ENCODE measurements at regions not wholly inside any gene's neighbourhood (a gene's known extent, or its start where the extent isn't known, plus 50 kb on each side); places are given as distances from the start of the nearest gene placed in this dataset.
"Not testable (repeated sequence)": the region's sequence is repeated elsewhere in the genome, so short reads cannot be mapped to it uniquely, and the experiment has no call there.

DNA sequence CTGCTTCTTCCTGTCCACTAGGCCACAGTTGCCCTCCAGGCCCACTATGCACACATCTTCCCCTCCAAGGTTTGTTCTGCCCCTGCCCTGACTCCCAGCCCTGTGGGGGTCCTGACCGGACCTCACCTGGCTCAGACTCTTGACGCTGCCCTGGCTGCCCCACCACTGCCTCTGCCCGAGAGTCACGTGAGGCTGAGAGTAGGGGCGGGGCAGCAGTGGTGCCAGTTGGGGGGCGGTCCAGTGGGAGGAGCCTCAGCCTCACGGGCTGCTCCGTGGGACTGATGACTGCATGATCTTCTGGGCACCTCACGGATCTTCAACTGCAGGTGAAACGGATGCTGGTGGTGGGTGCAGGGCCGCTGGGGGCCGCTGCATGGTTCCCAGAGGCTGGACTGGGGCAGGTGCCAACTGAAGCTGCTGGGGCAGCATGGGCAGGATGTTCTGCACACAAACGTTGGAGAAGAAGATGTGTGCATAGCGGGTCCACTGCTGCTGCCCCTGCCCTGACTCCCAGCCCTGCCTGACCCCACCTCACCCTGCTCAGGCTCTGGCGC is 77.6 kb downstream of the HHIPL2 start:
- 81 to 92% (median 87%) methylated on average over 12 to 15 of the region's 15 CpGs for WGBS, 3 donors
- H3K27ac ChIP-seq (ENCODE audit: low read depth, low read length): not testable (repeated sequence)

DNA sequence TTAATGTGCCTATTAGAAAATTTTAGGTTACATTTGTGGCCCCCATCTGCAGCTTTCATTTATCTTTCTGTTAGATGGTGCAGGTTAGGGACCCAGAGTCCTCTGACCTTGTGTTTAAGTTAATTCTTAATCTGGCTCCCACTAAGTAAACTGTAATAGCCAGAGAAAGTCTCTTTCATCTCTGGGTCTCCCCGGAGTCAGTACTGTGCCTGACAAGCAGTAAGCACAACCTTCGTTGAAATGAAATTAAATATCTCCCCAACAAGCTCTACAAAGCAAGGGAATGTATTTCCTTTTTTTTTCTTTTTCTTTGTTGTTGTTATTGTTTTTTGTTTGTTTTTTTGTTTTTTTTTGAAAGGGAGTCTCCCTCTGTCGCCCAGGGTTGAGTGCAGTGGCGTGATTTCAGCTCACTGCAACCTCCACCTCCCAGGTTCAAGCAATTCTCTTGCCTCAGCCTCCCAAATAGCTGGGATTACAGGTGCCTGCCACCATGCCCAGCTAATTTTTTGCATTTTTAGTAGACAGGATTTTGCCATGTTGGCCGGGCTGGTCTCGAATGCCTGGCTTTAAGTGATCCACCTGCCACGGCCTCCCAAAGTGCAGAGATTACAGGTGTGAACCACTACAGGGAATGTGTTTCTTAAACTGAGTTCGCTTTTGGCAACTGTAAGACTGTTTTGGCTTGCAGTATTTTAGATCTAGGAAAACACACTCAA is 81.6 kb downstream of the HHIPL2 start:
- H3K27ac ChIP-seq (ENCODE audit: low read depth, low read length): no peak overlapping the region
- 80 to 93% (median 91%) methylated on average over 8 of the region's 8 CpGs for WGBS, 3 donors

DNA sequence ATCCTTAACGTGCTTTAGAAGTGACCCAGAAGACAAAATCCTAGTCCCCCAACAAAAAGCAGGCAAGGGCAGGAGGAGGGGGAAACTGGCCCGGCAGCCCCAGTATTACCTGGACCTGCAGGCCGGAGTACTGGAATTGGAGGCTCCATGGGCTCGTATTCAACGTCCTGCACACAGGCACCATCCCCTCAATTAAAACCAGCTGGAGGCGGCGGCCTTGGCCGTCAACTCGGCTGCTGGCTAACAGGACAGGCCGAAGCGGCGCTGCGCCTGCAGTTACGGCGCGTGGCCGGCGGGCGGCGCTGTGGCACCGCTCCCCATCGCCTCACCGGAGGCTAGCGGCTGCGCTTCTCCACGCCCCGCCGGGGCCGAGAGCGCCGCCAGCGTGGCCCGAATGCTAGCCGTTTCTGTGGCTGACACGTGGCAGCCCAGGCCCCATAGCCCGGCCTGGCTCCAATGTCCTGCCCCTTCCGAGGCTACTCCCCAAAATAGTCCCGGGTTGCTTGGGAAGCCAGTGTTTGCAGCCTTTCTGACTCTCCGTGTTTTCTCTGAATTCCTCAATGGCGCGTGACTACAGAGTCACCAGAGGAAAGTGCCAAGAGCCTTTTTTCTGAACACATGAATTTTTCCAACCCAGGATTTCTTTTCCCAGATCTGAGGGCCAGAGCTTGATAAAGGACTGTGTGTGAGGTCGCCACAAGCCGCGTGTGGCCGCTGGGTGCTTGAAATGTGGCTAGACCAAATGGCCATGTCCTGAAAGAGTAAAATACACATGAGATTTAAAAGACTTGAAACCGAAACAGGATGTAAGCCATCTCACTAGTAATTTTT is 82.5 kb downstream of the HHIPL2 start:
- no peak overlapping the region for H3K27ac ChIP-seq (ENCODE audit: low read depth, low read length)
- WGBS, 3 donors: 1 to 2% (median 1%) methylated on average over 40 to 46 of the region's 46 CpGs

DNA sequence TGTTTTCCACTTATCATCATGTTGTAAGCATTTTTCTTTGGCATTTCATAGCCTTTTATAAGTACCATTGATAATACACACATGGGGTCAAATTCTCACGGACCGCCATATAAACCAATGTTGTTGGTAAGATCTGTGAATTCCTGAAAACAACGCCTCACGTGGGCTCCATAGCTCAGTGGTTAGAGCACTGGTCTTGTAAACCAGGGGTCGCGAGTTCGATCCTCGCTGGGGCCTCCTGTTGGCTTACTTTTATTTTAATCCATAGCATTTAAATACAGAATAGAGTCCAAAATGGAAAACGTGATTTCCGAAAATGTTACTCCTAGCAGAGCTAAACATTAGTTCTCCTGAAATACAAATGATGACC is 83.1 kb downstream of the HHIPL2 start:
- 11 to 29% (median 15%) methylated on average over 10 of the region's 10 CpGs for WGBS, 3 donors
- H3K27ac ChIP-seq (ENCODE audit: low read depth, low read length): no peak overlapping the region

DNA sequence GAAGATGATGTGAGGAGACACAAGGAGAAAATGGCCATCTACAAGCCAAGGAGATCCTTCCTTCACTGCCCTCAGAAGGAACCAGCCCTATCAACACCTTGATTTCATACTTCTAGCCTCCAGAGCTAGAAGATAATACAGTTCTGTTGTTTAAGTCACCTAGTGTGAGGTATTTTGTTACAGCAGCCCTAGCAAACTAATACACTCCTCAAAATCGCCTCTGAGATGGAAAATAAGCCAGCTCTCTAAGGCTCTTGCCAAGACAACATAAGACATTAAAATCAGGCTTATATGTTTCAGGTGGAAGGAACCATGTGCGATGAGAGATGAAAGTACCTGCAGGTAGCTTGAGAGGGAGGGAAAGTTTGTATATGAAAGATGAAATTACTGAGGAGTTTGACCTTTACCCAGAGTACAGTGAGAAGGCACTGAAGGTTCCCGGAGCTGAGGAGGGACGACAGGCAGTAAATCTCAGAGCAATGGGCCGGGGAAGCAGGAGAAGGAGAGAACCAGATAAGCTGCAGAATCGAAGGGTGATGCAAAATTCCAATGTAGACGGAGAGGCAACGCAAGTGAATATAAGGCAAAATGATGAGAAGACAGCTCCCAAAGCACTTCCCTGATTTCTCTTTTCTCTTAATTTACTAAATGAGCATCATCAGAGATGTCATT is 84.7 kb downstream of the HHIPL2 start:
- WGBS, 3 donors: 83 to 92% (median 88%) methylated on average over 8 of the region's 8 CpGs
- no peak overlapping the region for H3K27ac ChIP-seq (ENCODE audit: low read depth, low read length)

DNA sequence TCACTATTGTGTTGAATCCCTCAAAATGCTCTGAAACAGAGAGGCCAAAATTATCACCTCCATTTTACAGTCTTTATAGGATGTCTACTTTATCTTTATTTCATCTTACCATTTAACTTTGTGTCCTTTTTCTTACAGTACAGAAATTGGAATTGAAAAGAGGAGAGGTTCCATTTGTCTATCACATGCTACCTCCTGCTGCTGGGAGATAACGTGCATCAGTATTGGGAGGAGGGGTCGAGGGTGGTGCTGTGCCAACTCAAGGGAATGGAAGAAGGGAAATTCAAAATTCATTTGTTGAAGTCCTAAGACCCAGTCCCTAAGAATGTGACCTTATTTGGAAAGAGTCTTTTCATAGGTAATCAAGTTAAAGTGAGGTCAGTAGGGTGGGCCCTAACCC is 85.3 kb downstream of the HHIPL2 start:
- 68 to 92% (median 85%) methylated on average over 2 of the region's 2 CpGs for WGBS, 3 donors
- no peak overlapping the region for H3K27ac ChIP-seq (ENCODE audit: low read depth, low read length)

DNA sequence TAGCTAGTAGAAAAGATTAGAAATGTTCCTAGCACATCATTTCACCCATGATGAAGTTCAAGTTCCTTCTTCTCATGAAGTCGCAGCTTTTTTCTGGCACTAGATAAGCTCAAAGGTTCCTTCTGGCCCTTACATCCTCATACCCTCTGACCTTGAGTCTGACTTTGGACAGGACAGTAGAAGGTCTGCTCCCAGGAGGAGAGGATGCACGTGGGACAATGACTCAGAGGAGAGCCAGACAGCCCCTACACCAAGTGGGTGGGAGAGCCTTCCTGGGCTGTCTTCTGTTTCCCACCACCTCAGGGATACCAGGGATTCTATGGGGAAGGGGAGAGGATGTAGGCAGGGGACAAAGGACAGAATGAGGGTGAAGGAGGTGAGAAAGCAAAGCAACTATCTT is 86.0 kb downstream of the HHIPL2 start:
- no peak overlapping the region for H3K27ac ChIP-seq (ENCODE audit: low read depth, low read length)
- WGBS, 3 donors: 69 to 72% (median 71%) methylated on average over 2 of the region's 2 CpGs

DNA sequence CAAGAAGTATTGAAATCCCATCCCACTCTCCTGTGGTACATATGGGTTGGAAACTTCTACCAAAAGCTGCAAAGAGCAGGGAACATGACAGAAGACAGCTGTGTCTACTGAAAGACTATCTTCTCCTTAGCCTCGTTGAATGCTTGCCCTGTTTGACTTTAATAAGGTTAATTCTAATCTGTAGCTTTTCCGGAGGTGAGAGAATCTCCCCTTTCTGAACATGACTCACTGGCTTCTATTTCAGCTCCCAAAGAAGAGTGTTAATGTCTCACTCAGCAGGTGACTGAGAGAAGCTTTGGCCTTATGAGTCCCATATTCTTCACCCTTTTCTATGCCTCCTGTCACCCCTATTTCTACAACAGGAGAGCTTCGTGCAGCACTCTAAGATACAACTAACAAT is 88.3 kb downstream of the HHIPL2 start:
- 79 to 93% (median 86%) methylated on average over 3 of the region's 3 CpGs for WGBS, 3 donors
- no peak overlapping the region for H3K27ac ChIP-seq (ENCODE audit: low read depth, low read length)

DNA sequence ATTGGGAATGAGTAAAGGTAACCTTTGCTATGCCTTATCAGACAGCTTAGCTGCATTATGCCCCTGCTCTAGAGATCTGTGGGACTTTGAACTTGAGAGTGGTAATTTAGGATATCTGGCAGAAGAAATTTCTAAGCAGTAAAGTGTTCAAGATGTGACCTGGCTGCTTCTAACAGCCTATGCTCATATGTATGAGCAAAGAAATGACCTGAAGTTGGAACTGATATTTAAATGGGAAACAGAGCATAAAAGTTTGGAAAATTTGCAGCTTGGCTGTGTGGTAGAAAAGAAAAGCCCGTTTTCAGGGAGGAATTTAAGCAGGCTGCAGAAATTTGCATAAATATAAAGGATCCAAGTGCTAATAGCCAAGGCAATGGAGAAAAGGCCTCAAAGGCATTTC is 90.4 kb downstream of the HHIPL2 start:
- WGBS, 3 donors: 88 to 93% (median 91%) methylated on average over 1 of the region's 1 CpG
- no peak overlapping the region for H3K27ac ChIP-seq (ENCODE audit: low read depth, low read length)

DNA sequence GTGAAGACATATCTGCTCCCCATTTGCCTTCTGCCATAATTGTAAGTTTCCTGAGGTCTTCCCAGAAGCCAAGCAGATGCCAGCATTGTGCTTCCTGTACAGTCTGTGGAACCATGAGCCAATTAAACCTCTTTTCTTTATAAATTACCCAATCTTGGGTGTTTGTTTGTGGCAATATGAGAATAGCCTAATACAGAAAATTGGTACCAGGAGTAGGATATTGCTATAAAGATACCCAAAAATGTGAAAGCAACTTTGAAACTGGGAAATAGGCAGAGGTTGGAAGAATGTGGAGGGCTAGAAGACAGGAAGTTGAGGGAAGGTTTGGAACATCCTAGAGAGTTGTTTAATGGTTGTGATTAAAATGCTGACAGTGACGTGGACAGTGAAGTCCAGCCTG is 90.8 kb downstream of the HHIPL2 start:
- 88 to 97% (median 97%) methylated on average over 1 of the region's 1 CpG for WGBS, 3 donors
- no peak overlapping the region for H3K27ac ChIP-seq (ENCODE audit: low read depth, low read length)

DNA sequence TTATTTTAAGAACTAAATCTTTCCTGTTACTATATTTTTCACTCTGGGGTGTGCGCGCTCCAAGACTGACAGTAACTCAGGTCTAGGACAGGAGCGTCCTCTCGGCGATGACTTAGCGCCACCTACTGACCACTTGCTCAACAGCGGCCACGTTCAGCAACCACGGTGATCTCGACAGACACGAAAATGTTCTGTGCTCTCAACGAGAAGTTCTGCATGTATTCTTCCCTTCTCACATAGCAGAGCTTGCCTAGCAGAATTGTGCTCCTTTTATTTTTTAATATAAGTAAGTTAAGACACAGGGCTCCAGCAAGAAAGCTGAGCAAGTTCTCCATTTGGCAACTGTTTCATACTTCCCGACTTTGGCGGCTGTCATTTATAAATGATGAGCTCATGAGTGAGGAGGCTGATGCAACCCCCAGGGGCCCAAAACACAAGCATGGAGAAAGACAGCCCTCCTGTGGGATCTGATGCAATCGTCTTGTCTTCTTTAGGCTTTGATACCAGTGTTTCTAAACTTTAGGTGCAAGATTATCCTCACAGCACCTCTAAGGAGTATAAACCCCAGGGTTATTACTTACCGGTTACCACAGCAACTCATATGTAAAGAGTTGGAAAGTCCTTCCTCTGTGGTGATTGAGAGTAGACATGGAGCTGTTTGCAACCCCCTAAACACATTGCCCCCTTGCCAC is 92.6 kb downstream of the HHIPL2 start:
- H3K27ac ChIP-seq (ENCODE audit: low read depth, low read length): no peak overlapping the region
- 2 to 7% (median 4%) methylated on average over 16 of the region's 16 CpGs for WGBS, 3 donors

DNA sequence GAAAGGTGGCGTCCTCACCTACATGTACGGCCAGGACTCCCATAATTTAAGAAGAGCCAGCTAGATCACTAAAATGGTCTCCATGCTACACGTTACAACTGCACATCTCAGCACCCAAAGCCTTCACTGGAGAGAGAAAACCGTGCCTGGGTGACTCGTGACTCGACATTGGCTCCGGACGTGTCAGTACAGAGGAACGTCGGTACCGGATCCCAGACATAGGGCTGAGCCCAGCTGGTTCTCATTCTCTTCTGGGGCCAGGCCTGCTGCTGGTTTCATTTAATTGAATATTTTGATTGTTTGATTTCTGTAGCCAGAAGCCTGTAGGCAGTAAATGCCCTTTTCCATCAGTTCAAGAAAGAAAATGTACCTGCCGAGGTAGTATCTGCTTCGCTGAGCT is 93.1 kb downstream of the HHIPL2 start:
- peak overlapping the region; percentile 44 for H3K27ac ChIP-seq (ENCODE audit: low read depth, low read length)
- 32 to 47% (median 38%) methylated on average over 13 of the region's 13 CpGs for WGBS, 3 donors

DNA sequence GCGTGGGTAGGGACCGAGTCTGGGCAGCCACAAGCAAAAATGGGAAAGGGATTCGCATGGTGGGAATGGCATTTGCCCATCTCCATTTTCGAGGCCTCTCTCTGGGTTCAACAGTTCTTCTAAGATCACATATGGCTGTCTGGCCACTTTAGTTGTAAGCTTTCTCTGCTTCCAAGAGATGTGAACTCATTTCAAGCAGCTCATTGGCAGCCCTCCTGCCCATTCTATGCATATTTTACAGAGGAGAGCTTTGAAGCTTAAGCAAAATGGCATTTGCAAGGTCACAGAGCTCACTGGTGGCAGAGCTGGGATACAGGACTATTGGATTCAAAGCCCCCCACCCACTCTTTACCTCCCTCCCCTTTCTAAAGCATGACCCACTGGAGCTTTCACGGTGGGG is 93.7 kb downstream of the HHIPL2 start:
- no peak overlapping the region for H3K27ac ChIP-seq (ENCODE audit: low read depth, low read length)
- WGBS, 3 donors: 93 to 96% (median 94%) methylated on average over 5 of the region's 5 CpGs

DNA sequence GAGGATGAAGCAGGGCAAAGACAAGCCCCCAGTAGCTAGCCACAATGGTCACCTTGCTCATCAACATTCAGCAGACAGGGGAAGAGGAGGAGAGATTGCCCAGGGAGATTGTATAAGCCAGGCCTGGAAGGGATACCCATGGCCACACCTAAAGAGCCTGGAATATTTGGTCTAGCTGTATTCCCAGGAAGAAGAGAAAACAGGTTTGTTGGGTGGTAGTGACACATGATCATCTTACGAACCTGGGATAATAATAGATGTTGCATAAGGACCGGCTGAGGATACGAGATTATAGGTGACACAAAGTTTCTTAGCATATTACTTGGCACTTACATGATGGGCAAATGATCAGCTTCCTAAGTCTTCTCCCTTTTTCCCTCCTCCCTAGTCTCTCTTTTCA is 95.9 kb downstream of the HHIPL2 start:
- 69 to 87% (median 75%) methylated on average over 3 of the region's 3 CpGs for WGBS, 3 donors
- no peak overlapping the region for H3K27ac ChIP-seq (ENCODE audit: low read depth, low read length)

DNA sequence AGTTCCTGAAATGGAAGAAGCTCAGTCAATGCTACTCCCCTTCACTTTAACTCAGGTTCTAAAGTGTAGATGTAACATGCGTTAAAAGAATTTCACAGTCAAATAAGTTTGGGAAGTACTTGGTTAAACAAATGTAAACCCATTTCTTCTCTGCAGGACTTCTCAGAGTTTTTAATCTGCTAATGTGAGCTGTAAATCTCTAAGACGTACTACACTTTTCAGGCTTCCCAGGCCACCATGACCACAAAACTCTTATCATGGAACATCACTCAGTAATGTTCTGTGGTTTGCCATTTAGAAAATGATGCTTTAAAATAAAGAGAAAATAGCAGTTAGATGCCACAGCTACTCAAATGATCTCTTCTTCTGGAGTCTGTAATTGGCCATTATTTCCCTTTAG is 104.3 kb downstream of the HHIPL2 start:
- 62 to 93% (median 67%) methylated on average over 2 of the region's 2 CpGs for WGBS, 3 donors
- H3K27ac ChIP-seq (ENCODE audit: low read depth, low read length): no peak overlapping the region

DNA sequence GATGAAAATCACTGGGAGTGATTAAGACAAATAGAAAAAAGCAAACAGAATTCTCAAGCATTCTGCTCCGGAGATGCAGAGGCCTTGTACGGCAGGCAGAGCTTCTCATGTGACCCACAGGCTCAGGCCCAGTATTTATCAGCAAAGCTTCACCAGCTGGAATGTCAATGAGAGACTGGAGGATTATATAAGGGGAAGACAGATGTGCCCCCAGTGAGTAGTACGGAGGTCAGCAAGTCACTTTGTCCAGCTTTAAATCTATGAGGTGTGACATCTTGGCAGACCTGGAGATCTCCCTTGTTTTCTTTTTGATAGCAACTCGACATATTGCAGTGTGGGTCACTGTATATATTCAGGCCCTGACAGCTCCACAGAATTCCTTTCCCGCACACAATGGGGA is 106.8 kb downstream of the HHIPL2 start:
- 26 to 72% (median 68%) methylated on average over 5 of the region's 5 CpGs for WGBS, 3 donors
- no peak overlapping the region for H3K27ac ChIP-seq (ENCODE audit: low read depth, low read length)

DNA sequence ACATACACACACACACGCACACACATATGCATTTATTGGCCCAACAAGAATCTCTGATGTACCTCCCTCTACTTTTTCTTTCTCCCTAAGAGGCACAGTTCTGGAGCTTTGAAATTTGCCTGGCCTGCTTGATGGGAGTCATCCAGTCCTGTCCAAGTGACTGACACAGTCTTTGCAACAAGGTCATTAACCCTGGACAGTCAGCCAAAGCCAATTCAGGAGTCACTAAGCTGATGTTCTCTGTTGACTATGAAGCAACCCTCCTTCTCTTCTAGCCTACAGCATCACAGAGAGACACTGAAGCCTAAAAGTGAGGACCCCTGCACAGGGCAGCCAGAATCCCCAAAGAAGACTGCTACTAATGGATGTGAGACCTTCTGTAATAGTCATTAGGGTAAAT is 123.1 kb downstream of the HHIPL2 start:
- WGBS, 3 donors: 94 to 96% (median 96%) methylated on average over 1 of the region's 1 CpG
- no peak overlapping the region for H3K27ac ChIP-seq (ENCODE audit: low read depth, low read length)

DNA sequence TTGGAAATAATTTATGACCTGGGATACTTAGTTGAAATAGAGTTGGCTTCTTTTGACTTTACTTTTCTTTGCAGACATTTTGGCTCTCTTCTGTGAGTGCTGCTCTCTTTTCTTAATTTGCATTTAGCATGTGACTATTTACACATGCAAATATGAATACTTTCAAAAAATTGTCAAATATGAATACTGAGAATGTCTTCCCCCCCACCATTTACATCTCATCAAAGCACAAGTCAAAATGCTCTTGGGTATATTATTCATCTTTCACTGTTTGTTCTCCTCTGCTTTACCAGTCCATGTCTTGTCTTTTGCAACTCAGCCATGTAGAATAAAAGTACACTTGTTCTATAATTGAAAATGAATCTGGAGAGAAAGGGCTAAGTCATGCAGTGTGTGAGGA is 126.5 kb downstream of the HHIPL2 start:
- H3K27ac ChIP-seq (ENCODE audit: low read depth, low read length): no peak overlapping the region

DNA sequence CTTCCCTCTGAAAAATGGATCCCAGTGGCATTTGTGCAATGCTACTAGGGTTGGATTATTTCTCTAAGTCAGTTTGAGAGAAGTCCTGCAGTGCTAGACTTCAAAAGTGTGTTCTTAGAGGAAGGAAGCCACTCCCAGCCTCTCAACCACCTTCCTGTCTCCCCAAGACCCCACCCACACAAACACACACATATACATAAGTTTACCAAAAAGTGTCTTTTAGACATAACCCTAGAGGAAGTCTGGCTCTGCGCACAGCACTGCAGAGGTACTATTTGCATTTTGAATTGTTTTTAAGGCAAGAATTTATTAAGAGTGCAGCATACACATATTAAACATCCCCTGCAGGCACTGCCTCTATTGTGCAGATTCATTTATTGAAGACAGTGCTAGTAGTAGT is 127.3 kb downstream of the HHIPL2 start:
- WGBS, 3 donors: 79 to 85% (median 79%) methylated on average over 1 of the region's 1 CpG
- no peak overlapping the region for H3K27ac ChIP-seq (ENCODE audit: low read depth, low read length)

All from adipose tissue (tissue), 3 donors.